GM12878 (cell line): ENCODE measurements at regions not wholly inside any gene's neighbourhood (a gene's known extent, or its start where the extent isn't known, plus 50 kb on each side); places are given as distances from the start of the nearest gene placed in this dataset.

ENCODE experiments used
- ATAC-seq: fragments of 200-7000 bp; cut with Tn5 transposase; 3 replicates; pipeline ENCODE4 v1.9.1; 2020; ENCODE audit warnings: mild to moderate bottlenecking, moderate library complexity
- BruUV-seq: library from RNA; stranded (reverse); fragments of 400-500 nt; replicated peaks from 2 replicates; lab custom pipeline; 2021; lab: Mats Ljungman, UMichigan
- CTCF ChIA-PET: fragments of 300-600 bp; sonication (Branson Sonifier 250); formaldehyde crosslinking; extraction: SDS; loops from one replicate; lab custom pipeline; 2021; ENCODE audit warnings: inconsistent platforms; lab: Yijun Ruan, JAX
- POLR2A ChIA-PET: fragments of 350-600 bp; formaldehyde crosslinking; extraction: SDS; loops from one replicate; lab custom pipeline; 2021; ENCODE audit warnings: inconsistent platforms; lab: Charles Lee
- RAD21 ChIA-PET: fragments of 300-600 bp; sonication (Branson Sonifier 250); formaldehyde crosslinking; loops from one replicate; lab custom pipeline; 2023; ENCODE audit warnings: antibody characterized with exemption; ENCODE audit not compliant: unreplicated experiment; lab: Charles Lee
- SMC1A ChIA-PET: fragments of 300-600 bp; sonication (Branson Sonifier 250); formaldehyde crosslinking; loops from one replicate; lab custom pipeline; 2023; ENCODE audit not compliant: unreplicated experiment, uncharacterized antibody; lab: Charles Lee
- DNase-seq: peaks from one replicate; pipeline ENCODE4 v3.0.0-alpha.2; 2011; ENCODE audit warnings: low read depth, low spot score
- FAIRE-seq: peaks from 3 replicates; lab custom pipeline; 2011; peaks lifted over from hg19 to GRCh38; lab: Jason Lieb, UNC
- H2AFZ ChIP-seq: 2 replicates; pipeline ENCODE4 v1.6.0; 2011; ENCODE audit warnings: low read depth, low read length, control low read depth; ENCODE audit not compliant: control insufficient read depth
- H3K27ac ChIP-seq: 2 replicates; pipeline ENCODE4 v1.5.1; 2011; ENCODE audit warnings: control low read depth; ENCODE audit not compliant: control insufficient read depth, insufficient read depth
- H3K27me3 ChIP-seq, 2 experiments: replicated peaks in 1 of 2; 2 replicates each; pipeline versions ENCODE4 v1.6.0 to v1.6.1; 2011; ENCODE audit warnings: low read length in 1 of 2; ENCODE audit not compliant: control insufficient read depth in 2 of 2, insufficient read depth in 2 of 2
- H3K36me3 ChIP-seq, 2 experiments: 2 replicates each; pipeline ENCODE4 v1.5.1; 2011; ENCODE audit warnings: low read length in 1 of 2; ENCODE audit not compliant: control insufficient read depth in 2 of 2, insufficient read depth in 2 of 2
- H3K4me1 ChIP-seq: 2 replicates; pipeline ENCODE4 v1.6.1; 2011; ENCODE audit warnings: mild to moderate bottlenecking, low read length, moderate library complexity, mixed read lengths; ENCODE audit not compliant: control insufficient read depth, insufficient read depth
- H3K4me2 ChIP-seq: 2 replicates; pipeline ENCODE4 v1.6.0; 2011; ENCODE audit warnings: control low read depth; ENCODE audit not compliant: control insufficient read depth, insufficient read depth
- H3K4me3 ChIP-seq: fragments of 200-600 bp; sonication (generic); 2 replicates; pipeline ENCODE4 v1.5.1; 2016
- H3K79me2 ChIP-seq: 2 replicates; pipeline ENCODE4 v1.6.0; 2011; ENCODE audit warnings: low read length; ENCODE audit not compliant: control insufficient read depth, insufficient read depth
- H3K9ac ChIP-seq: 2 replicates; pipeline ENCODE4 v1.8.0; 2011; ENCODE audit warnings: low read length, control low read depth, mixed read lengths; ENCODE audit not compliant: control insufficient read depth, insufficient read depth
- H3K9me3 ChIP-seq: replicated peaks from 3 replicates; pipeline ENCODE4 v1.5.1; 2011; ENCODE audit warnings: mild to moderate bottlenecking, low read length; ENCODE audit not compliant: control insufficient read depth, insufficient read depth
- H4K20me1 ChIP-seq: 2 replicates; pipeline ENCODE4 v1.6.0; 2011; ENCODE audit not compliant: control insufficient read depth, insufficient read depth
- BACH1 ChIP-seq: fragments of 450-650 bp; IDR thresholded peaks from 2 replicates; pipeline ENCODE4 v1.6.1; 2017; ENCODE audit warnings: mild to moderate bottlenecking, borderline replicate concordance
- BHLHE40 ChIP-seq, 2 experiments: fragments of 450-650 bp in 1 of 2; IDR thresholded peaks; 2 replicates each; pipeline ENCODE4 v1.6.1; 2011 to 2017; ENCODE audit warnings: low read depth in 2 of 2, borderline replicate concordance in 1 of 2, improper control_type of control experiment in 1 of 2, low read length in 1 of 2, mild to moderate bottlenecking in 1 of 2
- CBX3 ChIP-seq: fragments of 200-600 bp; sonication (generic); IDR thresholded peaks from 2 replicates; pipeline ENCODE4 v1.6.1; 2016; ENCODE audit warnings: low read depth, borderline replicate concordance
- CHD4 ChIP-seq: fragments of 200-600 bp; sonication (generic); IDR thresholded peaks from 2 replicates; pipeline ENCODE4 v1.6.1; 2016; ENCODE audit warnings: mild to moderate bottlenecking
- CREM ChIP-seq: IDR thresholded peaks from 2 replicates; pipeline ENCODE4 v1.6.1; 2014; ENCODE audit warnings: antibody characterized with exemption, low read depth
- E2F8 ChIP-seq: fragments of 450-650 bp; IDR thresholded peaks from 2 replicates; pipeline ENCODE4 v1.6.1; 2018; ENCODE audit warnings: mild to moderate bottlenecking, low read depth, moderate library complexity; ENCODE audit not compliant: partially characterized antibody
- GATAD2B ChIP-seq: fragments of 450-650 bp; conservative IDR thresholded peaks from 2 replicates; pipeline ENCODE4 v1.6.1; 2017; ENCODE audit warnings: low read depth, mild to moderate bottlenecking, moderate library complexity
- NKRF ChIP-seq: fragments of 450-650 bp; conservative IDR thresholded peaks from 2 replicates; pipeline ENCODE4 v1.6.1; 2017; ENCODE audit warnings: mild to moderate bottlenecking, moderate library complexity
- PAX8 ChIP-seq: fragments of 450-650 bp; IDR thresholded peaks from 2 replicates; pipeline ENCODE4 v1.6.1; 2017; ENCODE audit warnings: mild to moderate bottlenecking, moderate library complexity
- PRDM15 ChIP-seq: fragments of 450-650 bp; formaldehyde crosslinking; IDR thresholded peaks from 2 replicates; pipeline ENCODE4 v1.4.0; 2020; ENCODE audit warnings: mild to moderate bottlenecking, moderate library complexity
- RUNX3 ChIP-seq: IDR thresholded peaks from 2 replicates; pipeline ENCODE4 v1.6.1; 2012; ENCODE audit warnings: low read length, inconsistent platforms
- SIN3A ChIP-seq: IDR thresholded peaks from 2 replicates; pipeline ENCODE4 v1.6.1; 2012; ENCODE audit warnings: low read depth, low read length, improper control_type of control experiment
- SREBF2 ChIP-seq: IDR thresholded peaks from 2 replicates; pipeline ENCODE4 v1.6.1; 2012; ENCODE audit warnings: mild to moderate bottlenecking, low read length
- WGBS: methylation state at CpG from one replicate; pipeline ENCODE4 v1.1.6; 2016; ENCODE audit warnings: low lambda C conversion rate; ENCODE audit not compliant: insufficient replicate concordance, insufficient coverage; ENCODE audit errors: missing lambda C conversion rate; 5-methylcytosine and 5-hydroxymethylcytosine counted together
- in situ Hi-C: fragments of 300-500 bp; cut with MboI; formaldehyde crosslinking; loops from 9 replicates; pipeline ENCODE4 v1.14.3; 2018; ENCODE audit warnings: mixed read lengths
- intact Hi-C: fragments of 100-400 bp; cut with micrococcal nuclease; formaldehyde crosslinking; loops from one replicate; pipeline ENCODE4 v1.14.2; 2022; ENCODE audit not compliant: unreplicated experiment
- TF ChIP-seq, protein P1 (sequence below): fragments of 450-650 bp; IDR thresholded peaks from 2 replicates; pipeline ENCODE4 v1.6.1; 2017; ENCODE audit warnings: low read depth, mild to moderate bottlenecking, moderate library complexity

GRCh38 chr20:26169506-26169905 lies 472.9 kb upstream of the ZNF337 start:
- Histone ChIP-seq H3K27ac (no peak overlapping the region), H3K4me1 (no peaks in the 10 kb centered on the region), H3K9me3 (no peaks in the 10 kb centered on the region), H3K27me3 (no peaks in the 10 kb centered on the region), H3K79me2 (no peaks in the 10 kb centered on the region), H2AFZ (no peak overlapping the region), H3K9ac (no peak overlapping the region), H3K4me3 (no peak overlapping the region), H4K20me1 (no peaks in the 10 kb centered on the region)
- ChIA-PET CTCF (no interaction called here), POLR2A (no interaction called here), RAD21 (no interaction called here), SMC1A (no interaction called here)
- 71% methylated on average over 2 of the region's 2 CpGs for WGBS
- DNase-seq (no peak), ATAC-seq (no peak), FAIRE-seq (no peak)
- in situ Hi-C loops (loop anchor here (25.0 kb wide), 4 partner anchors 182 to 732 kb away; partner anchors contain the start of gene NANP), intact Hi-C loops (no loop called here)
- TF ChIP-seq CREM (no peak), PRDM15 (no peak), E2F8 (no peak), GATAD2B (no peak), CHD4 (no peak), NKRF (no peak), BACH1 (no peak), PAX8 (no peak), SIN3A (no peak), RUNX3 (no peak), CBX3 (no peak), BHLHE40 (IDR thresholded peaks at IDR 0.05; ENCODE audit: borderline replicate concordance in 1 of 2, low read depth in 2 of 2, low read length in 1 of 2) (no peak), SREBF2 (no peak)
- TF ChIP-seq, protein P1, sequence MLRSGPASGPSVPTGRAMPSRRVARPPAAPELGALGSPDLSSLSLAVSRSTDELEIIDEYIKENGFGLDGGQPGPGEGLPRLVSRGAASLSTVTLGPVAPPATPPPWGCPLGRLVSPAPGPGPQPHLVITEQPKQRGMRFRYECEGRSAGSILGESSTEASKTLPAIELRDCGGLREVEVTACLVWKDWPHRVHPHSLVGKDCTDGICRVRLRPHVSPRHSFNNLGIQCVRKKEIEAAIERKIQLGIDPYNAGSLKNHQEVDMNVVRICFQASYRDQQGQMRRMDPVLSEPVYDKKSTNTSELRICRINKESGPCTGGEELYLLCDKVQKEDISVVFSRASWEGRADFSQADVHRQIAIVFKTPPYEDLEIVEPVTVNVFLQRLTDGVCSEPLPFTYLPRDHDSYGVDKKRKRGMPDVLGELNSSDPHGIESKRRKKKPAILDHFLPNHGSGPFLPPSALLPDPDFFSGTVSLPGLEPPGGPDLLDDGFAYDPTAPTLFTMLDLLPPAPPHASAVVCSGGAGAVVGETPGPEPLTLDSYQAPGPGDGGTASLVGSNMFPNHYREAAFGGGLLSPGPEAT = no peak
- TF ChIP-seq, all 136 proteins: peak for 0
- BruUV-seq = no TSS peak
- Histone ChIP-seq H3K36me3 (no peaks in the 10 kb centered on the region), H3K4me2 (no peak overlapping the region)
